K562 (cell line): ENCODE measurements at regions not wholly inside any gene's neighbourhood (a gene's known extent, or its start where the extent isn't known, plus 50 kb on each side); places are given as distances from the start of the nearest gene placed in this dataset.

Source experiments
- ATAC-seq: fragments of 200-7000 bp; cut with Tn5 transposase; 3 replicates; pipeline ENCODE4 v1.9.1; 2020; ENCODE audit warnings: moderate library complexity
- BruUV-seq: library from RNA; stranded (reverse); fragments of 400-500 nt; replicated peaks from 2 replicates; lab custom pipeline; 2021; lab: Mats Ljungman, UMichigan
- CTCF ChIA-PET: fragments of 300-600 bp; formaldehyde crosslinking; extraction: SDS; loops from one replicate; lab custom pipeline; 2021; ENCODE audit warnings: low intra/inter-chr PET ratio; lab: Yijun Ruan, JAX
- POLR2A ChIA-PET: fragments of 300-600, 350-650 bp; sonication (Branson Sonifier 250); formaldehyde crosslinking; extraction: SDS; loops from one replicate; lab custom pipeline; 2021; ENCODE audit warnings: antibody characterized with exemption, inconsistent platforms; lab: Yijun Ruan, JAX
- DNase-seq, 4 experiments: peaks; one replicate each; pipeline versions ENCODE4 v3.0.0 to v3.0.0-alpha.2; 2011 to 2018; ENCODE audit warnings: low spot score in 3 of 4, mixed read lengths in 3 of 4; ENCODE audit errors: extremely low read depth in 1 of 4
- FAIRE-seq: peaks from 2 replicates; lab custom pipeline; 2011; peaks lifted over from hg19 to GRCh38; lab: Jason Lieb, UNC
- H2AFZ ChIP-seq: 2 replicates; pipeline ENCODE4 v1.6.0; 2011; ENCODE audit warnings: low read depth, low read length, control low read depth, inconsistent platforms
- H3K27ac ChIP-seq: fragments of 200-600 bp; 3 replicates; pipeline ENCODE4 v1.8.0; 2011; ENCODE audit warnings: low read depth, mild to moderate bottlenecking, control low read depth, inconsistent platforms, low read length, moderate library complexity, mixed read lengths; ENCODE audit errors: extremely low read depth
- H3K27me3 ChIP-seq, 2 experiments: fragments of 300-600 bp in 1 of 2; 2 replicates in 1 of 2; 3 replicates in 1 of 2; pipeline versions ENCODE4 v1.6.0 to v1.8.0; 2011; ENCODE audit warnings: inconsistent platforms in 2 of 2, low read length in 2 of 2, mild to moderate bottlenecking in 1 of 2, mixed read lengths in 1 of 2, moderate library complexity in 1 of 2; ENCODE audit not compliant: control insufficient read depth in 2 of 2, insufficient read depth in 2 of 2
- H3K36me3 ChIP-seq: fragments of 300-600 bp; 3 replicates; pipeline ENCODE4 v1.8.0; 2011; ENCODE audit warnings: mild to moderate bottlenecking, low read length, inconsistent platforms; ENCODE audit not compliant: control insufficient read depth, insufficient read depth
- H3K4me1 ChIP-seq, 2 experiments: fragments of 200-600 bp in 1 of 2; replicated peaks in 1 of 2; 2 replicates in 1 of 2; 3 replicates in 1 of 2; pipeline versions ENCODE4 v1.5.1 to v1.8.0; 2011; ENCODE audit warnings: inconsistent platforms in 2 of 2, low read length in 2 of 2, mild to moderate bottlenecking in 1 of 2, mixed read lengths in 1 of 2, moderate library complexity in 1 of 2; ENCODE audit not compliant: control insufficient read depth in 2 of 2, insufficient read depth in 2 of 2
- H3K4me2 ChIP-seq: 2 replicates; pipeline ENCODE4 v1.6.1; 2011; ENCODE audit warnings: low read length, control low read depth, inconsistent platforms, mixed read lengths; ENCODE audit not compliant: insufficient read depth
- H3K4me3 ChIP-seq: fragments of 200-600 bp; sonication (generic), shearing (Covaris generic); 2 replicates; pipeline ENCODE4 v1.5.1; 2016; ENCODE audit warnings: control low read depth, inconsistent platforms
- H3K79me2 ChIP-seq: fragments of 200-600 bp; 3 replicates; pipeline ENCODE4 v1.8.0; 2011; ENCODE audit warnings: low read length, inconsistent platforms; ENCODE audit not compliant: control insufficient read depth, insufficient read depth
- H3K9ac ChIP-seq, 2 experiments: 2 replicates each; pipeline versions ENCODE4 v1.6.0 to v1.6.1; 2011; ENCODE audit warnings: low read depth in 2 of 2, low read length in 2 of 2, control low read depth in 1 of 2, inconsistent platforms in 1 of 2, mild to moderate bottlenecking in 1 of 2, mixed read lengths in 1 of 2; ENCODE audit not compliant: insufficient read depth in 1 of 2
- H3K9me1 ChIP-seq: one replicate; pipeline ENCODE4 v1.6.0; 2011; ENCODE audit warnings: inconsistent platforms, mild to moderate bottlenecking, low read length, moderate library complexity; ENCODE audit not compliant: control insufficient read depth, insufficient read depth
- H3K9me3 ChIP-seq: replicated peaks from 2 replicates; pipeline ENCODE4 v1.5.1; 2011; ENCODE audit warnings: low read depth, low read length, inconsistent platforms; ENCODE audit not compliant: control insufficient read depth, insufficient read depth
- H4K20me1 ChIP-seq: replicated peaks from 2 replicates; pipeline ENCODE4 v1.6.1; 2011; ENCODE audit warnings: low read length, inconsistent platforms, mixed read lengths; ENCODE audit not compliant: control insufficient read depth, insufficient read depth
- BRCA1 ChIP-seq, 2 experiments: fragments of 450-650 bp in 1 of 2; sonication (generic) in 1 of 2; formaldehyde crosslinking in 1 of 2; IDR thresholded peaks; 2 replicates each; pipeline versions ENCODE4 v1.5.0 to v1.6.1; 2017 to 2020; ENCODE audit warnings: mild to moderate bottlenecking in 1 of 2, missing genetic modification reagents in 1 of 2
- COPS2 ChIP-seq: fragments of 450-650 bp; conservative IDR thresholded peaks from 2 replicates; pipeline ENCODE4 v1.6.1; 2016; ENCODE audit warnings: mild to moderate bottlenecking, moderate library complexity
- CTBP1 ChIP-seq: fragments of 450-650 bp; IDR thresholded peaks from 2 replicates; pipeline ENCODE4 v1.6.1; 2016; ENCODE audit warnings: borderline replicate concordance
- E2F3 ChIP-seq: fragments of 250-450 bp; sonication (Bioruptor Pico); IDR thresholded peaks from 2 replicates; pipeline ENCODE4 v1.4.0; 2020; ENCODE audit warnings: mild to moderate bottlenecking
- FOXJ3 ChIP-seq: sonication (generic); formaldehyde crosslinking; IDR thresholded peaks from 2 replicates; pipeline ENCODE4 v1.4.0; 2020; ENCODE audit warnings: mild to moderate bottlenecking, missing genetic modification reagents
- HNRNPK ChIP-seq: fragments of 200-400 bp; formaldehyde crosslinking; IDR thresholded peaks from one replicate; pipeline ENCODE4 v1.6.1; 2018; ENCODE audit warnings: mild to moderate bottlenecking, low read depth, low read length; ENCODE audit not compliant: poor library complexity, severe bottlenecking
- IFI16 ChIP-seq: fragments of 250-450 bp; sonication (Bioruptor Pico); IDR thresholded peaks from 2 replicates; pipeline ENCODE4 v2.1.2; 2022; ENCODE audit warnings: mild to moderate bottlenecking, inconsistent platforms
- RCOR1 ChIP-seq, 2 experiments: IDR thresholded peaks; 2 replicates each; pipeline ENCODE4 v1.6.1; 2012; ENCODE audit warnings: low read depth in 2 of 2, low read length in 2 of 2, borderline replicate concordance in 1 of 2, improper control_type of control experiment in 1 of 2
- RFX5 ChIP-seq: IDR thresholded peaks from 2 replicates; pipeline ENCODE4 v1.6.1; 2011; ENCODE audit warnings: low read depth, mild to moderate bottlenecking, improper control_type of control experiment, low read length
- SMC3 ChIP-seq: conservative IDR thresholded peaks from 2 replicates; pipeline ENCODE4 v1.6.1; 2011; ENCODE audit warnings: low read depth, low read length, improper control_type of control experiment; ENCODE audit not compliant: insufficient read depth
- TARDBP ChIP-seq: fragments of 450-650 bp; IDR thresholded peaks from 2 replicates; pipeline ENCODE4 v1.6.1; 2016
- ZNF239 ChIP-seq: fragments of 250-450 bp; sonication (Bioruptor Pico); IDR thresholded peaks from 2 replicates; pipeline ENCODE4 v1.4.0; 2020; ENCODE audit warnings: mild to moderate bottlenecking
- ZNF436 ChIP-seq: fragments of 250-450, 450-650 bp; sonication (Bioruptor Pico); formaldehyde crosslinking; IDR thresholded peaks from 2 replicates; pipeline ENCODE4 v1.7.0; 2020; ENCODE audit warnings: mild to moderate bottlenecking
- ZNF764 ChIP-seq: fragments of 250-450 bp; sonication (Bioruptor Pico); IDR thresholded peaks from 2 replicates; pipeline ENCODE4 v1.4.0; 2020; ENCODE audit warnings: low read depth, mild to moderate bottlenecking, moderate library complexity
- WGBS: fragments of 100-300 bp; shearing (Covaris generic); methylation state at CpG from one replicate; pipeline ENCODE4 v1.1.6; 2016; ENCODE audit warnings: low coverage, mixed read lengths; ENCODE audit not compliant: insufficient coverage; ENCODE audit errors: missing lambda C conversion rate; 5-methylcytosine and 5-hydroxymethylcytosine counted together
- in situ Hi-C: fragments of 300-500 bp; cut with MboI; formaldehyde crosslinking; loops from 4 replicates; pipeline ENCODE4 v1.15.0; 2018; ENCODE audit warnings: inconsistent platforms, mixed read lengths
- intact Hi-C: fragments of 100-400 bp; cut with micrococcal nuclease; formaldehyde crosslinking; loops from 2 replicates; pipeline ENCODE4 v1.14.2; 2022
- TF ChIP-seq, protein P1 (sequence below): sonication (generic); formaldehyde crosslinking; IDR thresholded peaks from 2 replicates; pipeline ENCODE4 v1.8.0; 2022; ENCODE audit warnings: mild to moderate bottlenecking, missing genetic modification reagents
- TF ChIP-seq, protein P2 (sequence below): fragments of 450-650 bp; IDR thresholded peaks from 2 replicates; pipeline ENCODE4 v1.7.0; 2016; ENCODE audit warnings: borderline replicate concordance
- TF ChIP-seq, protein P3 (sequence below): fragments of 250-450 bp; sonication (Bioruptor Pico); IDR thresholded peaks from 2 replicates; pipeline ENCODE4 v1.9.0; 2021; ENCODE audit warnings: mild to moderate bottlenecking

- in situ Hi-C loops, result no loop called here
- no peak for FAIRE-seq
These were observed 134.6 kb upstream of the IRX3 start for GRCh38 chr16:54421220-54421619.

GRCh38 chr16:54418903-54419302 is 132.3 kb upstream of the IRX3 start:
- Histone ChIP-seq H3K4me1 (no peaks in the 10 kb centered on the region), H3K9me1 (no peaks in the 10 kb centered on the region), H4K20me1 (no peaks in the 10 kb centered on the region), H2AFZ (no peak overlapping the region), H3K4me2 (no peak overlapping the region), H3K4me3 (no peak overlapping the region), H3K27ac (no peak overlapping the region), H3K27me3 (peaks cover 5 to 15% of the 10 kb centered on the region in 2 experiments; a peak in 2 of 5 replicates), H3K9me3 (no peaks in the 10 kb centered on the region), H3K36me3 (no peaks in the 10 kb centered on the region), H3K9ac (no peak overlapping the region), H3K79me2 (no peaks in the 10 kb centered on the region)
- WGBS, result 0% methylated on average over 3 of the region's 3 CpGs
- no TSS peak for BruUV-seq
- ChIA-PET CTCF (no interaction called here), POLR2A (no interaction called here)
- intact Hi-C loops (no loop called here), in situ Hi-C loops (no loop called here)
- ATAC-seq, result no peak
- no peak for FAIRE-seq
- DNase-seq, result no peak
- no peak for TF ChIP-seq COPS2
- no peak for TF ChIP-seq ZNF764 (CRISPR knock-in tag)
- no peak for TF ChIP-seq ZNF436 (CRISPR knock-in tag)
- no peak for TF ChIP-seq E2F3
- TF ChIP-seq RFX5, result no peak
- TF ChIP-seq CTBP1, result no peak
- TF ChIP-seq BRCA1 (IDR thresholded peaks at IDR 0.05), result no peak
- TF ChIP-seq BRCA1 (CRISPR knock-in tag; IDR thresholded peaks at IDR 0.05), result no peak
- no peak for TF ChIP-seq TARDBP
- TF ChIP-seq, protein P1, sequence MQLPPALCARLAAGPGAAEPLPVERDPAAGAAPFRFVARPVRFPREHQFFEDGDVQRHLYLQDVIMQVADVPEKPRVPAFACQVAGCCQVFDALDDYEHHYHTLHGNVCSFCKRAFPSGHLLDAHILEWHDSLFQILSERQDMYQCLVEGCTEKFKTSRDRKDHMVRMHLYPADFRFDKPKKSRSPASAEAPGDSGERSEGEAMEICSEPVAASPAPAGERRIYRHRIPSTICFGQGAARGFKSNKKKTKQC (CRISPR knock-in tag), result no peak
- TF ChIP-seq ZNF239 (CRISPR knock-in tag), result no peak
- TF ChIP-seq FOXJ3 (CRISPR knock-in tag), result no peak
- TF ChIP-seq, protein P2, sequence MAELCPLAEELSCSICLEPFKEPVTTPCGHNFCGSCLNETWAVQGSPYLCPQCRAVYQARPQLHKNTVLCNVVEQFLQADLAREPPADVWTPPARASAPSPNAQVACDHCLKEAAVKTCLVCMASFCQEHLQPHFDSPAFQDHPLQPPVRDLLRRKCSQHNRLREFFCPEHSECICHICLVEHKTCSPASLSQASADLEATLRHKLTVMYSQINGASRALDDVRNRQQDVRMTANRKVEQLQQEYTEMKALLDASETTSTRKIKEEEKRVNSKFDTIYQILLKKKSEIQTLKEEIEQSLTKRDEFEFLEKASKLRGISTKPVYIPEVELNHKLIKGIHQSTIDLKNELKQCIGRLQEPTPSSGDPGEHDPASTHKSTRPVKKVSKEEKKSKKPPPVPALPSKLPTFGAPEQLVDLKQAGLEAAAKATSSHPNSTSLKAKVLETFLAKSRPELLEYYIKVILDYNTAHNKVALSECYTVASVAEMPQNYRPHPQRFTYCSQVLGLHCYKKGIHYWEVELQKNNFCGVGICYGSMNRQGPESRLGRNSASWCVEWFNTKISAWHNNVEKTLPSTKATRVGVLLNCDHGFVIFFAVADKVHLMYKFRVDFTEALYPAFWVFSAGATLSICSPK, result no peak
- TF ChIP-seq SMC3, result no peak
- TF ChIP-seq IFI16 (CRISPR knock-in tag), result no peak
- no peak for TF ChIP-seq RCOR1 (IDR thresholded peaks at IDR 0.05; ENCODE audit: borderline replicate concordance in 1 of 2, low read depth in 2 of 2, low read length in 2 of 2)

More at GRCh38 chr16:54421220-54421619, 134.6 kb upstream of the IRX3 start:
- Histone ChIP-seq H3K36me3 (no peaks in the 10 kb centered on the region), H2AFZ (no peak overlapping the region), H3K9me1 (no peaks in the 10 kb centered on the region), H3K4me1 (no peaks in the 10 kb centered on the region), H3K27ac (no peak overlapping the region), H3K4me3 (no peak overlapping the region), H3K27me3 (peaks cover 0 to 11% of the 10 kb centered on the region in 2 experiments; a peak in 3 of 5 replicates), H3K79me2 (no peaks in the 10 kb centered on the region), H4K20me1 (no peaks in the 10 kb centered on the region; the same call in 1 of the 2 replicates), H3K9me3 (no peaks in the 10 kb centered on the region), H3K9ac (no peak overlapping the region), H3K4me2 (no peak overlapping the region)
- CTCF ChIA-PET, result no interaction called here
- DNase-seq (no peak), ATAC-seq (no peak)
- intact Hi-C loops, result no loop called here
- TF ChIP-seq, protein P3, sequence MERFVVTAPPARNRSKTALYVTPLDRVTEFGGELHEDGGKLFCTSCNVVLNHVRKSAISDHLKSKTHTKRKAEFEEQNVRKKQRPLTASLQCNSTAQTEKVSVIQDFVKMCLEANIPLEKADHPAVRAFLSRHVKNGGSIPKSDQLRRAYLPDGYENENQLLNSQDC (CRISPR knock-in tag), result no peak
- TF ChIP-seq HNRNPK, result no peak
- POLR2A ChIA-PET, result no interaction called here
- no TSS peak for BruUV-seq
- WGBS, result 0% methylated on average over 1 of the region's 1 CpG
